ENCODE measurements at regions not wholly inside any gene's neighbourhood (a gene's known extent, or its start where the extent isn't known, plus 50 kb on each side); places are given as distances from the start of the nearest gene placed in this dataset.

DNA sequence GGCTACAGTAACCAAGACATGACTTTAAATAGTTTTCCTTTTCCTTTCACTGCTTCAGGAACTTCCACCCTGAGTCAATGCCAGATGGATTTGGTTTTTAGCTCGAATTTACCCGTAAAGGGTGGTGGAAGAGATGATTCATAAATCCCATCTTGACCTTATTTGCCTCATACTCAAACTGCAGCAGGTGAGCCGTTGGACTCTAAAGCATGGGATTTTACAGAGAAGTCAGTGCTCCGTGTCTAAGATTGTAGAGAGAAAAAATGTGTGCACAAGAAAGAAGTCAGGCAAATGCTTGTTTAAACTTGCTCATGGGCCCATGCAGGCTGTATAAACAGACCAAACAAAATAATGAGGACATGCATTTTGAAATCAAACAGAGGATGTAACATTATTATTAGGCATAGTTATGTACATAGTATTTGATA is 369.7 kb upstream of the TRIB2 start:
- TF ChIP-seq, protein P1, sequence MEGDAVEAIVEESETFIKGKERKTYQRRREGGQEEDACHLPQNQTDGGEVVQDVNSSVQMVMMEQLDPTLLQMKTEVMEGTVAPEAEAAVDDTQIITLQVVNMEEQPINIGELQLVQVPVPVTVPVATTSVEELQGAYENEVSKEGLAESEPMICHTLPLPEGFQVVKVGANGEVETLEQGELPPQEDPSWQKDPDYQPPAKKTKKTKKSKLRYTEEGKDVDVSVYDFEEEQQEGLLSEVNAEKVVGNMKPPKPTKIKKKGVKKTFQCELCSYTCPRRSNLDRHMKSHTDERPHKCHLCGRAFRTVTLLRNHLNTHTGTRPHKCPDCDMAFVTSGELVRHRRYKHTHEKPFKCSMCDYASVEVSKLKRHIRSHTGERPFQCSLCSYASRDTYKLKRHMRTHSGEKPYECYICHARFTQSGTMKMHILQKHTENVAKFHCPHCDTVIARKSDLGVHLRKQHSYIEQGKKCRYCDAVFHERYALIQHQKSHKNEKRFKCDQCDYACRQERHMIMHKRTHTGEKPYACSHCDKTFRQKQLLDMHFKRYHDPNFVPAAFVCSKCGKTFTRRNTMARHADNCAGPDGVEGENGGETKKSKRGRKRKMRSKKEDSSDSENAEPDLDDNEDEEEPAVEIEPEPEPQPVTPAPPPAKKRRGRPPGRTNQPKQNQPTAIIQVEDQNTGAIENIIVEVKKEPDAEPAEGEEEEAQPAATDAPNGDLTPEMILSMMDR (IDR thresholded peaks at IDR 0.05): no peak
- TF ChIP-seq POLR2A (IDR thresholded peaks at IDR 0.05): no peak
- no peak overlapping the region for H3K27ac ChIP-seq

DNA sequence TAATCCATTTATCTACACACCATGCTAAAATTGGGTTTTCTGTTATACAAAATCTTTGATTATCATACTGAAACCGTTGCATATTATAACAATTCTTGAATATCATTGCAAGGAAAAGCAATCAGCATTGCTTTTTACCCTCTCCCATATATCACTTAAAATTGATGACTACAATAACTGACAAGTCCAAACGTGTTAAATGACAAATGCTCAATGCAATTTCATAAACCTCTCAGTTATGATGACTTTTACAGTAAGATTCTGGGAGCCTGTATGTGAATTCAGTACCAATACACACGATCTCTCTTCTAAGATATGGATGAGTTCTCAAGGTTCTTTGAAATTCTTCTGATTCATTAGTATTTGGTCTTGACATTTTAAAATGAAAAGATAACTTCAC is 368.5 kb upstream of the TRIB2 start:
- Histone ChIP-seq H3K27ac (no peak overlapping the region), H3K4me3 (no peak overlapping the region), H3K9me3 (no peaks in the 10 kb centered on the region), H3K27me3 (no peaks in the 10 kb centered on the region), H3K36me3 (no peaks in the 10 kb centered on the region), H3K4me1 (no peaks in the 10 kb centered on the region)
- no peak for DNase-seq
- TF ChIP-seq, protein P1 (IDR thresholded peaks at IDR 0.05): no peak
- TF ChIP-seq POLR2A (IDR thresholded peaks at IDR 0.05): no peak

More for the DNA sequence above, 369.7 kb upstream of the TRIB2 start:
- Histone ChIP-seq H3K27me3 (no peaks in the 10 kb centered on the region), H3K9me3 (no peaks in the 10 kb centered on the region), H3K36me3 (no peaks in the 10 kb centered on the region), H3K4me3 (no peak overlapping the region), H3K4me1 (no peaks in the 10 kb centered on the region)
- DNase-seq: no peak

- Histone ChIP-seq H3K27me3 (no peaks in the 10 kb centered on the region), H3K9me3 (no peaks in the 10 kb centered on the region), H3K27ac (no peak overlapping the region), H3K4me3 (no peak overlapping the region), H3K36me3 (no peaks in the 10 kb centered on the region), H3K4me1 (no peaks in the 10 kb centered on the region)
- TF ChIP-seq POLR2A (IDR thresholded peaks at IDR 0.05): no peak
- TF ChIP-seq, protein P1 (IDR thresholded peaks at IDR 0.05): no peak
- no peak for DNase-seq
These were observed 365.9 kb upstream of the TRIB2 start for GRCh38 chr2:12350821-12351220.

DNA sequence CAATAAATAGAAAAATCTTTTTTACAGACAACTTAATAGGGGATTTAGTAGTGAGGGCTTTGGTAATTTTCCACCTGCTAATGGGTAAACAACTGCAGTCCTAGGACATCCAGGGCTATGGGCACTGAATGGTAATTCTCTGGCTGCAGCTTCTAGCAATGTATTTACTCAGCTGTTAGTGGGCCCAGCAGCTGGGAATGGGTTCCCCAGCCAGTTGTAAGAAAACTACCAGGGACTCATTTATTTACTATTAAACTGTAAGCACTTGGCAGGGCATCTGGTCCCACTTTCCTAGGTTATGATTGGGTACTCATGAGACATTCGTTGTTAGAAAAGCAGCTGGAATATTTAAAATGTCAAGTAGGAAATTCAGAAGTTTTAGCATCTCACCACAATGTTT is 363.8 kb upstream of the TRIB2 start:
- Histone ChIP-seq H3K4me3 (no peak overlapping the region), H3K4me1 (no peaks in the 10 kb centered on the region), H3K36me3 (no peaks in the 10 kb centered on the region), H3K9me3 (no peaks in the 10 kb centered on the region), H3K27ac (no peak overlapping the region), H3K27me3 (no peaks in the 10 kb centered on the region)
- no peak for DNase-seq
- TF ChIP-seq POLR2A (IDR thresholded peaks at IDR 0.05): no peak
- TF ChIP-seq, protein P1 (IDR thresholded peaks at IDR 0.05): no peak

DNA sequence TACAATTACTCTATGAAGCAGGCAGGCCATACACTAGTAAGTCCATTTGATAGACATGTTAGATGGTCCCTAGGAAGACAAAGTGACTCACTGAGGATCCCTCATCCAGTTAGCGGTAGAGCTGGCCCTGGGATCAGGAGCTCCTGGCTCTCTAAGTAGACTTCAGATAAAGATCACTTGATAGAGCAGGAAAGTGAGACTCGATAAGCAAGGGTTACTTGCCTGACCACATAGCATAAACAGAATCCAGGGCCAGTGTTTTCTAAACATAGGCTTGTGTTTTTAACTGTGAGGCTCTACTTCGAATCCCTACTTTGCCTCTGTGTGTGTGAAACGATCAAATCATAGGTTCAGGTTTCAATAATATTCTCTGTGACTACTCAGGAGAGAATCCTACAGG is 355.2 kb upstream of the TRIB2 start:
- TF ChIP-seq POLR2A (IDR thresholded peaks at IDR 0.05): no peak
- TF ChIP-seq, protein P1 (IDR thresholded peaks at IDR 0.05): no peak
- Histone ChIP-seq H3K4me1 (no peaks in the 10 kb centered on the region), H3K9me3 (no peaks in the 10 kb centered on the region), H3K4me3 (no peak overlapping the region), H3K27ac (no peak overlapping the region), H3K36me3 (no peaks in the 10 kb centered on the region), H3K27me3 (no peaks in the 10 kb centered on the region)
- DNase-seq: no peak

DNA sequence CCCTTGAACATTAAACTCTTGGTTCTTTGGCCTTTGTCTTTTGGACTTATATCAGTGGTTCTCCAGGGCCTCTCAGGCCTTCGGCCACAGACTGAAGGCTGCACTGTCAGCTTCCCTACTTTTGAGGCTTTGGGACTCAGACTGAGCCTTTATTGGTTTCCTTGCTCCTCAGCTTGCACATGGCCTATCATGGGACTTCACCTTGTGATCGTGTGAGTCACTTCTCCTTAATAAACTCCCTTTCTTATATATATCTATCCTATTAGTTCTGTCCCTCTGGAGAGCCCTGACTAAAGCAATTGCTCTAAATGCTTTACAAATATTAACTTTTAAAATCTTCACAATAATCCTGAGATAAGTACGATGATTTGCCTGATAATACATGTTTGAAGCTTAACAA is 353.6 kb upstream of the TRIB2 start:
- H3K27ac ChIP-seq: no peak overlapping the region
- H3K4me1 ChIP-seq: no peaks in the 10 kb centered on the region
- no peak overlapping the region for H3K4me3 ChIP-seq
- no peaks in the 10 kb centered on the region for H3K9me3 ChIP-seq
- DNase-seq: no peak
- H3K36me3 ChIP-seq: no peaks in the 10 kb centered on the region
- TF ChIP-seq, protein P1 (IDR thresholded peaks at IDR 0.05): no peak
- no peak for TF ChIP-seq POLR2A (IDR thresholded peaks at IDR 0.05)
- no peaks in the 10 kb centered on the region for H3K27me3 ChIP-seq

All from Peyer's patch (tissue), 4 donors.